ENCODE measurements at regions not wholly inside any gene's neighbourhood (a gene's known extent, or its start where the extent isn't known, plus 50 kb on each side); places are given as distances from the start of the nearest gene placed in this dataset.
"Not testable (repeated sequence)": the region's sequence is repeated elsewhere in the genome, so short reads cannot be mapped to it uniquely, and the experiment has no call there.

GRCh38 chr2:172269507-172270244, 157.7 kb upstream of the ITGA6 start:
- CTCF ChIA-PET: interaction anchor here (0.9 to 1.7 kb wide), 3 partner anchors 12 to 15 kb away, joined by 3 to 6 read pairs (median 4); no protein-coding TSS in a partner anchor

GRCh38 chr2:172270278-172271079, 156.9 kb upstream of the ITGA6 start:
- no peak for FAIRE-seq
- no peak for TF ChIP-seq ZFP36 (IDR thresholded peaks at IDR 0.05; ENCODE audit: borderline replicate concordance, partially characterized antibody)
- no peak for TF ChIP-seq EP300 (IDR thresholded peaks at IDR 0.05)
- no peak for TF ChIP-seq HOXB13 (CRISPR knock-in tag; IDR thresholded peaks at IDR 0.05; ENCODE audit: low read depth)
- TF ChIP-seq EHMT2 (IDR thresholded peaks at IDR 0.05; ENCODE audit: low read depth): no peak
- TF ChIP-seq, protein P1, sequence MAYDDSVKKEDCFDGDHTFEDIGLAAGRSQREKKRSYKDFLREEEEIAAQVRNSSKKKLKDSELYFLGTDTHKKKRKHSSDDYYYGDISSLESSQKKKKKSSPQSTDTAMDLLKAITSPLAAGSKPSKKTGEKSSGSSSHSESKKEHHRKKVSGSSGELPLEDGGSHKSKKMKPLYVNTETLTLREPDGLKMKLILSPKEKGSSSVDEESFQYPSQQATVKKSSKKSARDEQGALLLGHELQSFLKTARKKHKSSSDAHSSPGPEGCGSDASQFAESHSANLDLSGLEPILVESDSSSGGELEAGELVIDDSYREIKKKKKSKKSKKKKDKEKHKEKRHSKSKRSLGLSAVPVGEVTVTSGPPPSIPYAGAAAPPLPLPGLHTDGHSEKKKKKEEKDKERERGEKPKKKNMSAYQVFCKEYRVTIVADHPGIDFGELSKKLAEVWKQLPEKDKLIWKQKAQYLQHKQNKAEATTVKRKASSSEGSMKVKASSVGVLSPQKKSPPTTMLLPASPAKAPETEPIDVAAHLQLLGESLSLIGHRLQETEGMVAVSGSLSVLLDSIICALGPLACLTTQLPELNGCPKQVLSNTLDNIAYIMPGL (CRISPR knock-in tag; IDR thresholded peaks at IDR 0.05; ENCODE audit: borderline replicate concordance): no peak
- no peak for TF ChIP-seq RNF2 (IDR thresholded peaks at IDR 0.05; ENCODE audit: borderline replicate concordance, low read depth)
- TF ChIP-seq MYC (IDR thresholded peaks at IDR 0.05; ENCODE audit: borderline replicate concordance, low read length): no peak
- TF ChIP-seq, protein P2, sequence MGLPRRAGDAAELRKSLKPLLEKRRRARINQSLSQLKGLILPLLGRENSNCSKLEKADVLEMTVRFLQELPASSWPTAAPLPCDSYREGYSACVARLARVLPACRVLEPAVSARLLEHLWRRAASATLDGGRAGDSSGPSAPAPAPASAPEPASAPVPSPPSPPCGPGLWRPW (IDR thresholded peaks at IDR 0.05): no peak
- no peak for TF ChIP-seq GATA3 (IDR thresholded peaks at IDR 0.05; ENCODE audit: borderline replicate concordance)
- no peak for TF ChIP-seq ZSCAN20 (CRISPR knock-in tag; IDR thresholded peaks at IDR 0.05)
- TF ChIP-seq, protein P3, sequence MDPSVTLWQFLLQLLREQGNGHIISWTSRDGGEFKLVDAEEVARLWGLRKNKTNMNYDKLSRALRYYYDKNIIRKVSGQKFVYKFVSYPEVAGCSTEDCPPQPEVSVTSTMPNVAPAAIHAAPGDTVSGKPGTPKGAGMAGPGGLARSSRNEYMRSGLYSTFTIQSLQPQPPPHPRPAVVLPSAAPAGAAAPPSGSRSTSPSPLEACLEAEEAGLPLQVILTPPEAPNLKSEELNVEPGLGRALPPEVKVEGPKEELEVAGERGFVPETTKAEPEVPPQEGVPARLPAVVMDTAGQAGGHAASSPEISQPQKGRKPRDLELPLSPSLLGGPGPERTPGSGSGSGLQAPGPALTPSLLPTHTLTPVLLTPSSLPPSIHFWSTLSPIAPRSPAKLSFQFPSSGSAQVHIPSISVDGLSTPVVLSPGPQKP (IDR thresholded peaks at IDR 0.05; ENCODE audit: low read depth, low read length): no peak
- H3K9me3 ChIP-seq: no peaks in the 10 kb centered on the region; the same call in 2 of the 3 replicates
- ChIA-PET CTCF (interaction anchor here (1.4 to 1.7 kb wide), 2 partner anchors 14 to 16 kb away, joined by 4 to 6 read pairs; no protein-coding TSS in a partner anchor), POLR2A (no interaction called here)
- no peak for ATAC-seq
- no peak overlapping the region for H3K4me3 ChIP-seq
- no peak overlapping the region for H3K4me2 ChIP-seq
- WGBS (ENCODE audit: missing lambda C conversion rate): 93% methylated on average over 7 of the region's 11 CpGs
- no peak overlapping the region for H3K27ac ChIP-seq
- H3K4me1 ChIP-seq: no peaks in the 10 kb centered on the region
- DNase-seq (ENCODE audit: low read depth in 1 of 2, low spot score in 1 of 2): no peak

More at GRCh38 chr2:172269507-172270244, 157.7 kb upstream of the ITGA6 start:
- H3K4me3 ChIP-seq; H3K4me1 ChIP-seq; POLR2A ChIA-PET; H3K27ac ChIP-seq; ATAC-seq; DNase-seq (ENCODE audit: low read depth in 1 of 2, low spot score in 1 of 2); H3K9me3 ChIP-seq; FAIRE-seq; H3K4me2 ChIP-seq: not testable (repeated sequence)
- TF ChIP-seq MAFK (IDR thresholded peaks at IDR 0.05; ENCODE audit: partially characterized antibody): peak; percentile 70
- WGBS (ENCODE audit: missing lambda C conversion rate): 68% methylated on average over 7 of the region's 7 CpGs

DNA sequence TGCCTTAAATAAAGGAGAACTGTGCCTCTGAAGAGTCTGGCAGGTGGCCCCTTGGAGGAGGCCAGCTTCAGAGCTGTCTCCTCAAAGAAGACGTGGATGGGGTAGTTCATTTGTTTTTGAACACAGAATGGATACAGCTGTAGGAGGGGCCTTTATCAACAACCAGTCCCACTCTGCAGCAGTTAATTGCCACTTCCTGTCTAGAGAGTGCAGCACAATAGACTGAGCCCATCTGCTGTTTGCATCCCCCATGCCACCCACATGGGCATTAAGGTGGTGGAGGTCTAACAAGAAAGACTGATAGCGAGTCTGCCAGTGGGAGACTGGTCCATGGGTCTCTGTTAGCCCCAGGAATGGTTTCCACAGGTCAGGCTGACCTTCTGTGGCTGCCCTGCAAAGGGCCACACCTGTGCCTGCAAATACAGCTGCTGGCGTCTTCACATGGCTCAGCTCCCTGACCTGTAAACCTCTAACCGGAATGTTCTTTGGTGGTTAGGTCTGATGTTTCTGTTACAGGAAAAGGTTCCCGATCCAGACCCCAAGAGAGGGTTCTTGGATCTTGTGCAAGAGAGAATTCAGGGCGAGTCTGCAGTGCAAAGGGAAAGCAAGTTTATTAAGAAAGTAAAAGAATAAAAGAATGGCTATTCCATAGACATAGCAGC, 153.3 kb upstream of the ITGA6 start:
- no peak overlapping the region for H3K4me2 ChIP-seq
- POLR2A ChIA-PET: no interaction called here
- TF ChIP-seq BCL3 (IDR thresholded peaks at IDR 0.05) (no peak), JUN (IDR thresholded peaks at IDR 0.05) (no peak), BHLHE40 (IDR thresholded peaks at IDR 0.05; ENCODE audit: low read depth, low read length) (no peak), POLR2A (IDR thresholded peaks at IDR 0.05; ENCODE audit: low read length) (no peak), NFE2L2 (conservative IDR thresholded peaks at IDR 0.05; ENCODE audit: low read length) (no peak), CHD4 (IDR thresholded peaks at IDR 0.05; ENCODE audit: borderline replicate concordance) (no peak), JUNB (IDR thresholded peaks at IDR 0.05) (no peak), ZNF302 (CRISPR knock-in tag; IDR thresholded peaks at IDR 0.05) (no peak), FOSB (CRISPR knock-in tag; IDR thresholded peaks at IDR 0.05) (no peak), RFX5 (IDR thresholded peaks at IDR 0.05) (no peak), HOXB5 (CRISPR knock-in tag; IDR thresholded peaks at IDR 0.05) (no peak)
- TF ChIP-seq, protein P1 (CRISPR knock-in tag; IDR thresholded peaks at IDR 0.05; ENCODE audit: borderline replicate concordance): no peak
- TF ChIP-seq, protein P2 (IDR thresholded peaks at IDR 0.05): no peak
- H3K4me1 ChIP-seq: no peaks in the 10 kb centered on the region
- WGBS (ENCODE audit: missing lambda C conversion rate): 52% methylated on average over 6 of the region's 6 CpGs
- no peak for DNase-seq (ENCODE audit: low read depth in 1 of 2, low spot score in 1 of 2)
- H3K4me3 ChIP-seq: no peak overlapping the region
- H3K9me3 ChIP-seq: peaks cover 9% of the 10 kb centered on the region; the same call in 2 of the 3 replicates
- CTCF ChIA-PET: interaction anchor here (0.8 to 3.1 kb wide), 2 partner anchors 188 to 287 kb away, joined by 3 to 11 read pairs; no protein-coding TSS in a partner anchor
- no peak for ATAC-seq
- FAIRE-seq: no peak
- H3K27ac ChIP-seq: no peak overlapping the region

Data from A549 (cell line).